GM12878 (cell line): ENCODE measurements at regions not wholly inside any gene's neighbourhood (a gene's known extent, or its start where the extent isn't known, plus 50 kb on each side); places are given as distances from the start of the nearest gene placed in this dataset.

Experiments
- ATAC-seq: fragments of 200-7000 bp; cut with Tn5 transposase; 3 replicates; pipeline ENCODE4 v1.9.1; 2020; ENCODE audit warnings: mild to moderate bottlenecking, moderate library complexity
- BruUV-seq: library from RNA; stranded (reverse); fragments of 400-500 nt; replicated peaks from 2 replicates; lab custom pipeline; 2021; lab: Mats Ljungman, UMichigan
- CTCF ChIA-PET: fragments of 300-600 bp; sonication (Branson Sonifier 250); formaldehyde crosslinking; extraction: SDS; loops from one replicate; lab custom pipeline; 2021; ENCODE audit warnings: inconsistent platforms; lab: Yijun Ruan, JAX
- POLR2A ChIA-PET: fragments of 350-600 bp; formaldehyde crosslinking; extraction: SDS; loops from one replicate; lab custom pipeline; 2021; ENCODE audit warnings: inconsistent platforms; lab: Charles Lee
- RAD21 ChIA-PET: fragments of 300-600 bp; sonication (Branson Sonifier 250); formaldehyde crosslinking; loops from one replicate; lab custom pipeline; 2023; ENCODE audit warnings: antibody characterized with exemption; ENCODE audit not compliant: unreplicated experiment; lab: Charles Lee
- SMC1A ChIA-PET: fragments of 300-600 bp; sonication (Branson Sonifier 250); formaldehyde crosslinking; loops from one replicate; lab custom pipeline; 2023; ENCODE audit not compliant: unreplicated experiment, uncharacterized antibody; lab: Charles Lee
- DNase-seq: peaks from one replicate; pipeline ENCODE4 v3.0.0-alpha.2; 2011; ENCODE audit warnings: low read depth, low spot score
- FAIRE-seq: peaks from 3 replicates; lab custom pipeline; 2011; peaks lifted over from hg19 to GRCh38; lab: Jason Lieb, UNC
- H2AFZ ChIP-seq: 2 replicates; pipeline ENCODE4 v1.6.0; 2011; ENCODE audit warnings: low read depth, low read length, control low read depth; ENCODE audit not compliant: control insufficient read depth
- H3K27ac ChIP-seq: 2 replicates; pipeline ENCODE4 v1.5.1; 2011; ENCODE audit warnings: control low read depth; ENCODE audit not compliant: control insufficient read depth, insufficient read depth
- H3K27me3 ChIP-seq, 2 experiments: replicated peaks in 1 of 2; 2 replicates each; pipeline versions ENCODE4 v1.6.0 to v1.6.1; 2011; ENCODE audit warnings: low read length in 1 of 2; ENCODE audit not compliant: control insufficient read depth in 2 of 2, insufficient read depth in 2 of 2
- H3K36me3 ChIP-seq, 2 experiments: 2 replicates each; pipeline ENCODE4 v1.5.1; 2011; ENCODE audit warnings: low read length in 1 of 2; ENCODE audit not compliant: control insufficient read depth in 2 of 2, insufficient read depth in 2 of 2
- H3K4me1 ChIP-seq: 2 replicates; pipeline ENCODE4 v1.6.1; 2011; ENCODE audit warnings: mild to moderate bottlenecking, low read length, moderate library complexity, mixed read lengths; ENCODE audit not compliant: control insufficient read depth, insufficient read depth
- H3K4me2 ChIP-seq: 2 replicates; pipeline ENCODE4 v1.6.0; 2011; ENCODE audit warnings: control low read depth; ENCODE audit not compliant: control insufficient read depth, insufficient read depth
- H3K4me3 ChIP-seq: fragments of 200-600 bp; sonication (generic); 2 replicates; pipeline ENCODE4 v1.5.1; 2016
- H3K79me2 ChIP-seq: 2 replicates; pipeline ENCODE4 v1.6.0; 2011; ENCODE audit warnings: low read length; ENCODE audit not compliant: control insufficient read depth, insufficient read depth
- H3K9ac ChIP-seq: 2 replicates; pipeline ENCODE4 v1.8.0; 2011; ENCODE audit warnings: low read length, control low read depth, mixed read lengths; ENCODE audit not compliant: control insufficient read depth, insufficient read depth
- H3K9me3 ChIP-seq: replicated peaks from 3 replicates; pipeline ENCODE4 v1.5.1; 2011; ENCODE audit warnings: mild to moderate bottlenecking, low read length; ENCODE audit not compliant: control insufficient read depth, insufficient read depth
- H4K20me1 ChIP-seq: 2 replicates; pipeline ENCODE4 v1.6.0; 2011; ENCODE audit not compliant: control insufficient read depth, insufficient read depth
- ASH2L ChIP-seq: fragments of 300-600, 200-600 bp; sonication (generic); IDR thresholded peaks from 2 replicates; pipeline ENCODE4 v1.6.1; 2017; ENCODE audit warnings: low read depth, mild to moderate bottlenecking, borderline replicate concordance
- BRCA1 ChIP-seq: IDR thresholded peaks from 2 replicates; pipeline ENCODE4 v1.6.1; 2011; ENCODE audit warnings: low read depth, low read length, improper control_type of control experiment
- CBX3 ChIP-seq: fragments of 200-600 bp; sonication (generic); IDR thresholded peaks from 2 replicates; pipeline ENCODE4 v1.6.1; 2016; ENCODE audit warnings: low read depth, borderline replicate concordance
- CEBPB ChIP-seq, 2 experiments: fragments of 150-350 bp in 1 of 2; IDR thresholded peaks; 2 replicates each; pipeline ENCODE4 v1.6.1; 2012 to 2014; ENCODE audit warnings: low read depth in 2 of 2, low read length in 2 of 2, borderline replicate concordance in 1 of 2, inconsistent platforms in 1 of 2
- CHD4 ChIP-seq: fragments of 200-600 bp; sonication (generic); IDR thresholded peaks from 2 replicates; pipeline ENCODE4 v1.6.1; 2016; ENCODE audit warnings: mild to moderate bottlenecking
- FOS ChIP-seq: IDR thresholded peaks from 3 replicates; pipeline ENCODE4 v1.6.1; 2011; ENCODE audit warnings: borderline replicate concordance; ENCODE audit not compliant: insufficient read length; ENCODE audit errors: extremely low read depth
- HCFC1 ChIP-seq: fragments of 150-350 bp; IDR thresholded peaks from 2 replicates; pipeline ENCODE4 v1.6.1; 2014; ENCODE audit warnings: low read length
- IRF4 ChIP-seq: IDR thresholded peaks from 2 replicates; pipeline ENCODE4 v1.6.1; 2011; ENCODE audit warnings: low read depth, low read length
- SREBF1 ChIP-seq: IDR thresholded peaks from 2 replicates; pipeline ENCODE4 v1.6.1; 2012; ENCODE audit warnings: mild to moderate bottlenecking, low read length
- ZNF274 ChIP-seq: IDR thresholded peaks from one replicate; pipeline ENCODE4 v1.8.0; 2011; ENCODE audit not compliant: insufficient read length, insufficient read depth
- WGBS: methylation state at CpG from one replicate; pipeline ENCODE4 v1.1.6; 2016; ENCODE audit warnings: low lambda C conversion rate; ENCODE audit not compliant: insufficient replicate concordance, insufficient coverage; ENCODE audit errors: missing lambda C conversion rate; 5-methylcytosine and 5-hydroxymethylcytosine counted together
- in situ Hi-C: fragments of 300-500 bp; cut with MboI; formaldehyde crosslinking; loops from 9 replicates; pipeline ENCODE4 v1.14.3; 2018; ENCODE audit warnings: mixed read lengths
- intact Hi-C: fragments of 100-400 bp; cut with micrococcal nuclease; formaldehyde crosslinking; loops from one replicate; pipeline ENCODE4 v1.14.2; 2022; ENCODE audit not compliant: unreplicated experiment
- TF ChIP-seq, protein P1 (sequence below): fragments of 450-650 bp; IDR thresholded peaks from 2 replicates; pipeline ENCODE4 v1.6.1; 2017; ENCODE audit warnings: low read depth, mild to moderate bottlenecking, moderate library complexity
- TF ChIP-seq, protein P2 (sequence below): fragments of 450-650 bp; IDR thresholded peaks from 2 replicates; pipeline ENCODE4 v1.6.1; 2016; ENCODE audit warnings: mild to moderate bottlenecking
- TF ChIP-seq, protein P3 (sequence below): IDR thresholded peaks from 2 replicates; pipeline ENCODE4 v1.6.1; 2011; ENCODE audit warnings: borderline replicate concordance, low read depth, mild to moderate bottlenecking, moderate library complexity, mixed read lengths, low read length; ENCODE audit not compliant: insufficient read depth; ENCODE audit errors: extremely low read length

DNA sequence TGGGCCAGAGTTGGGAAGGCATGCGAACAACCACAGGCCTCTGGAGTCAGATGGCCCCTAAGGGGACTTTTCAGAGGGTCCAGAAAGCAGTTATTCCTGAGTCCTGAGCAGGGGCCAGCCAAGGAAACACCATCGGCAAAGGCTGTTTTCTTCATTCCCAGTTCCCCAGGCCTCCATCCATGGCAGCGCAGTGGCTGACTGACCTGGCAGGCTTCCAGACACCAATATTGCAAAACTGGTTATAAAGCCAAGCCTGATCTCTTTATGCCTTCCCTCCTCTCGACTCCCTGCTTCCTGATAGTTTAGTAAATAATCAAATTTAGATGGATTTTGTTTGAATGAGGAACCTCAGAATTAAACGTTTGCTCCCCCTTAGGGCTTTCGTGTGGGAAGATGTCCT, 133.4 kb upstream of the ITGA6 start:
- H3K27me3 ChIP-seq = no peaks in the 10 kb centered on the region
- no peak overlapping the region for H3K9ac ChIP-seq
- H3K9me3 ChIP-seq = no peaks in the 10 kb centered on the region
- H3K4me2 ChIP-seq = no peak overlapping the region
- no peak for DNase-seq
- TF ChIP-seq HCFC1 (no peak), IRF4 (no peak), ZNF274 (no peak), CHD4 (no peak), SREBF1 (no peak), ASH2L (no peak), BRCA1 (no peak), FOS (no peak), CEBPB (IDR thresholded peaks at IDR 0.05; ENCODE audit: borderline replicate concordance in 1 of 2, low read depth in 2 of 2, low read length in 2 of 2) (no peak), CBX3 (no peak)
- TF ChIP-seq, protein P1, sequence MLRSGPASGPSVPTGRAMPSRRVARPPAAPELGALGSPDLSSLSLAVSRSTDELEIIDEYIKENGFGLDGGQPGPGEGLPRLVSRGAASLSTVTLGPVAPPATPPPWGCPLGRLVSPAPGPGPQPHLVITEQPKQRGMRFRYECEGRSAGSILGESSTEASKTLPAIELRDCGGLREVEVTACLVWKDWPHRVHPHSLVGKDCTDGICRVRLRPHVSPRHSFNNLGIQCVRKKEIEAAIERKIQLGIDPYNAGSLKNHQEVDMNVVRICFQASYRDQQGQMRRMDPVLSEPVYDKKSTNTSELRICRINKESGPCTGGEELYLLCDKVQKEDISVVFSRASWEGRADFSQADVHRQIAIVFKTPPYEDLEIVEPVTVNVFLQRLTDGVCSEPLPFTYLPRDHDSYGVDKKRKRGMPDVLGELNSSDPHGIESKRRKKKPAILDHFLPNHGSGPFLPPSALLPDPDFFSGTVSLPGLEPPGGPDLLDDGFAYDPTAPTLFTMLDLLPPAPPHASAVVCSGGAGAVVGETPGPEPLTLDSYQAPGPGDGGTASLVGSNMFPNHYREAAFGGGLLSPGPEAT = no peak
- TF ChIP-seq, protein P2, sequence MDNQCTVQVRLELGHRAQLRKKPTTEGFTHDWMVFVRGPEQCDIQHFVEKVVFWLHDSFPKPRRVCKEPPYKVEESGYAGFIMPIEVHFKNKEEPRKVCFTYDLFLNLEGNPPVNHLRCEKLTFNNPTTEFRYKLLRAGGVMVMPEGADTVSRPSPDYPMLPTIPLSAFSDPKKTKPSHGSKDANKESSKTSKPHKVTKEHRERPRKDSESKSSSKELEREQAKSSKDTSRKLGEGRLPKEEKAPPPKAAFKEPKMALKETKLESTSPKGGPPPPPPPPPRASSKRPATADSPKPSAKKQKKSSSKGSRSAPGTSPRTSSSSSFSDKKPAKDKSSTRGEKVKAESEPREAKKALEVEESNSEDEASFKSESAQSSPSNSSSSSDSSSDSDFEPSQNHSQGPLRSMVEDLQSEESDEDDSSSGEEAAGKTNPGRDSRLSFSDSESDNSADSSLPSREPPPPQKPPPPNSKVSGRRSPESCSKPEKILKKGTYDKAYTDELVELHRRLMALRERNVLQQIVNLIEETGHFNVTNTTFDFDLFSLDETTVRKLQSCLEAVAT = no peak
- TF ChIP-seq, protein P3, sequence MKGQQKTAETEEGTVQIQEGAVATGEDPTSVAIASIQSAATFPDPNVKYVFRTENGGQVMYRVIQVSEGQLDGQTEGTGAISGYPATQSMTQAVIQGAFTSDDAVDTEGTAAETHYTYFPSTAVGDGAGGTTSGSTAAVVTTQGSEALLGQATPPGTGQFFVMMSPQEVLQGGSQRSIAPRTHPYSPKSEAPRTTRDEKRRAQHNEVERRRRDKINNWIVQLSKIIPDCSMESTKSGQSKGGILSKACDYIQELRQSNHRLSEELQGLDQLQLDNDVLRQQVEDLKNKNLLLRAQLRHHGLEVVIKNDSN = no peak
- TF ChIP-seq, all 136 proteins: peak for 0
- H3K27ac ChIP-seq = no peak overlapping the region
- no peak for FAIRE-seq
- no TSS peak for BruUV-seq
- in situ Hi-C loops (no loop called here), intact Hi-C loops (no loop called here)
- CTCF ChIA-PET = no interaction called here
- POLR2A ChIA-PET = no interaction called here
- H3K79me2 ChIP-seq = no peaks in the 10 kb centered on the region
- SMC1A ChIA-PET = no interaction called here
- H4K20me1 ChIP-seq = no peaks in the 10 kb centered on the region
- no peaks in the 10 kb centered on the region for H3K4me1 ChIP-seq
- ATAC-seq = no peak
- no peak overlapping the region for H2AFZ ChIP-seq
- RAD21 ChIA-PET = no interaction called here
- no peak overlapping the region for H3K4me3 ChIP-seq
- 29% methylated on average over 6 of the region's 6 CpGs for WGBS
- H3K36me3 ChIP-seq = no peaks in the 10 kb centered on the region
